Cerebellar cortex (tissue), 1 donor: ENCODE measurements at regions not wholly inside any gene's neighbourhood (a gene's known extent, or its start where the extent isn't known, plus 50 kb on each side); places are given as distances from the start of the nearest gene placed in this dataset.

Experiments used
- DNase-seq: peaks from one replicate; pipeline ENCODE4 v3.0.0-alpha.2; 2015; ENCODE audit warnings: low spot score

DNA sequence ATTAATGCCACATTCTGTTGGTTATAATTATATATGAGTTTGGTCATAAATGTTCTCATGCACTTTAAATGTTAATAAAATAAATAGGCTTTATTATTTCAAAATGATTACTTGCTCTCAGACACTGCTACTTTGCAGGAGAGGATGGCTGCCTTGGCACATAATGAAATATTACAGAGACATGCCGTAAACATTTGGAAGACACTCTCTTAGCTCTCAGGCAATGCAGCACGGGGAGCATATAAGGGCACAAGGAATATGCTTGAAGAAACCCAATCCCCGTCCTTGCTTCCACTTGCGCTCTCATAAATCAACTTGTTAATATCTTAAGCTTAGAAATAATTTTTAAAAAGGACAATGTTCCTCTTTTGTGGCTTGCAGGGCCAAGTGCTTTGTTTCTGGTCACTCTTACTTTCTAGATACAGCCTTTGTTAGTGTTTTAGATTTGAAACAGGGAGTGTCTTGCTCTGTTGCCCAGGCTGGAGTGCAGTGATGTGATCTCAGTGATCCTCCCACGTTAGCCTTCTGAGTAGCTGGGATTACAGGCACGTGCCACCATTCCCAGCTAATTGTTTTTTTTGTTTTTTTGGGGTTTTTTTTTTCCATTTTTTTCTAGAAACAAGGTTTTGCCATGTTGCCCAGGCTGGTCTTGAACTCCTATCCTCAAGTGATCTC lies 445.0 kb downstream of the SPRY1 start:
- DNase-seq, result no peak

DNA sequence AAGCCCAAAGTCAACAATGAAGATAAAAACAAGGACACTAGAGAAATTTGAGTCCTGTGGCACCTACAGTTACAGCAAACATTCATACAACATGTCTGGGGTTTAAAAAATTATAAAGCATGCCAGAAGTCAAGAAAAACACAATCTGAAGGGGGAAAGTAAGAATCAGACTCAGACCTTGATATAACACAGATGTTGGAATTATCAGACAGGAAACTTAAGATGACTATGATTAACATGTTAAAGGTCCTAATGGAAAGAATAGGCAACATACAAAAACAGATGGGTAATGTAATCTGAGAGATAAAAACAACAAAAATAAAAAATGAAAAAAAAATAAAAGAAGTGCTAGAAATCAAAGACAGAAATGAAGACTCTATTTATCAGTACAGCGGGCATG lies 446.5 kb downstream of the SPRY1 start:
- DNase-seq, result no peak

DNA sequence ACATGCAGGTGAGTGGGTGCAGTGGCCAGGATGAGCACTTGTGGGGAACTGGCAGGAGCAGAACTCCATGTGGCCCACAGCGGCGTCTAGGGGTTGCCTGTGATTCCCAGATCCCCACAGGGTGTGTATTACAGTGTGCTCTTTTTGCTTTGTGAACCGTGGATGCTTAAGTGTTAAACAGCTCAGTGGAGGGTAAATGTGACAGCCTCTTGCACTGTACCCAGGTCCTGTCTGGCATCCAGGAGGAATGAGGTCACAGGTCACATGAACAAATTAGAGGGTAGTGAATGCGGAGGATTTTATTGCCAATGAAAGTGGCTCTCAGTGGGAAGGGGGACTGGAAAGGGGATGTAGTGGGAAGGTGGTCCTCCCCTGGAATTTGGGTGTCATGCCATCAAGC lies 447.8 kb downstream of the SPRY1 start:
- DNase-seq, result peak; percentile 93

DNA sequence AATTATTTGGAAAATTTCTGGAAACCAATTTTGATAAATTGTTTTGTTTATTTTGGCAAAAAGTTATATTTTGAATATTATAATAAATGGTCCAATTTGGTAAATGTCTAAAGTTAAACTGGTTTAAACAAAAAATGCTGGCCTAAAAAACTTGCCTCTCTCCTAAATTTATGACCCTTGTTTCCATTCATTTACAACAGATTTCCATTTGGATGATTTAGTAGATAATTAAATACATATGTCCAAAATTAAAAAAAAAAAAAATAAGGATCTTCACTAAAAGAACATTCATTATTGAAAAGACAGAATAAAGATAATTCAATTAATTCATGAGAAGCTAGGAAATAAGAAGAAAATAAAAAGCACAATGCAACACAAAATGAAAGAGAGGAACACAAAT lies 449.5 kb downstream of the SPRY1 start:
- no peak for DNase-seq

DNA sequence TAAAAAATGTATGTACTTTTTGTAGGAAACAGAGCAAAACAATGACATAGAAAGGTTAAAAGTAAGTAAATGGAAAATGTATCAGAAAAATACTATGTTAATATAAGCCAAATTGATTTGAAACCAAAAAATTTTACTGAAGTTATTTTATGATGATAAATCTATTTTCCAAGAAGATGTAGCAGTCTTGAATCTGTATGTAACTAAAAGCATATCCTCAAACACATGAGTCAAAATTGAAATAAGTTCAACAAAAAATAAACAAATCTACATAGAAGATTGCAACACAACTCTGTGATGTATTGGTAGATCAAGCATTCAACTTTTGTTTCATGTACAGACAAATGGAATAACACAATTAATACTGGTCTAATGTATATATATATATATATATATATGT lies 450.0 kb downstream of the SPRY1 start:
- no peak for DNase-seq

DNA sequence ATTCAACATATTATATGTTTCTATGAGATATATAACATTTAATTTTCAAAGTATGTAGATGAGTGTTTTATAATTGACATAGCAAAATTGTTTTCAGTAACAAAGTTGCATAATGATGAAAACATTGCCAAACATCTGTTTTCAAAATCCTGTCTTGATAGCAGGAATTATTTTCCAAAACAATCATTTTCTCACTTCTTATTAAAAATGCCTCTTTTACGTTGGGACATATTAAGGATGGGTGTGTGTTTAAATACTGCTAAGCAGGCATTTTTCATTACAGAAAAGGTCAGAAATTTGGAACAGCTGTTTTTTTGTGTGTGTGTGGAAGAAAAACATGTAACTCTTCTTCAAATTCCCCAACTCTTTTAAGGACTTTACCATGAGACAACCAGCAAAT lies 452.0 kb downstream of the SPRY1 start:
- DNase-seq, result no peak

DNA sequence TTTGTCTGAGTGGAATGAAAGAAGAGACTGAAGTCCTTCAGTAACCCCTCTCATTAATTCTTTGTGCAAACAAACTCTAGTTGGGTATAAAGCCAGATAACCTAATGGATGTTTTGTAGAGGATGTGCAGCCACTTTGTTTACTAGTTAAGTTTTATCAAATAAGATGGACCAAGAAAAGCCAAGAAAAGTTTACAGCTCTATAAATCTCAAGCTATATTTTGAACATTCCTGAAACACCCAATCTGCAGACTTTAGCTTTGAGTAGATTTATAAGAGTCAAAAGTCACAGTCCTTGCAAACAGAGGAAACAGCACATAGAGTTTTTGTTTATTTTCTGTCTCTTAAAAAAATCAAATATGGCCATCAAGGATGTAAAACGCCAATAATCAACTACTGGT lies 452.9 kb downstream of the SPRY1 start:
- DNase-seq, result no peak

DNA sequence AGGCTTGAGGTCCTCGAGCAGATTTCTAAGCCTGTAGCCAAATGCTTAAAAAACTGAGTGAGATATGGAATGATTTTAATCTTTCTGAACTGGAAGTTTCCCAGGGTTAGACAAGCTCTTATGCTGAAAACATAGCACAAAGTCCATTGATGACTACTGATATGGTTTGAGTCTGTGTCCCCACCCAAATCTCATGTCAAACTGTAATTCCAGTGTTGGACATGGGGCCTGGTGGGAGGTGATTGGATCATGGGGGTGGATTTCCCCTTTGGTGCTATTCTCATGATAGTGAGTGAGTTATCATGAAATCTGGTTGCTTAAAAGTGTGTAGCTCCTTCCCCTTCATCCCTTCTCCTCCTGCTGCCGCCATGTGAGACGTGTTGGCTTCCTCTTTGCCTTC lies 454.9 kb downstream of the SPRY1 start:
- no peak for DNase-seq

DNA sequence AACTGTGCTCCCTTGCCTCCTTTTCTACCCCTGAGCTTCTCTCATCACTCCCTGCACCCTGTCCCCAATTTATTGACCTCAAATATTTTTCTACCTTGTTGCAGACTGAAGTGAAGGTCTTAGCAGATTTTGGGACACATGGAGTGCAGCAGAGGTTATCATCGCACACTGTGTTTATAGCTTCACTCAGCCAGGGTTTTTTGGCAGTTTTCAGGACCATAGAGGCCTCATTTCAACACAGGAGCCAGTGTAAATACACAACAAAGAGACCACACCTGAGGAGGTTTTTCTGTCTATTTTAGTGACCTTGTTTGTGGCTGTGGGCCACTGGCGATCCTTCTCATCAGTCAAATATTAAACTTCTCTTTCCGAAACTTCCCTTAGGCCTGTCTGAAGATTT lies 457.1 kb downstream of the SPRY1 start:
- no peak for DNase-seq

DNA sequence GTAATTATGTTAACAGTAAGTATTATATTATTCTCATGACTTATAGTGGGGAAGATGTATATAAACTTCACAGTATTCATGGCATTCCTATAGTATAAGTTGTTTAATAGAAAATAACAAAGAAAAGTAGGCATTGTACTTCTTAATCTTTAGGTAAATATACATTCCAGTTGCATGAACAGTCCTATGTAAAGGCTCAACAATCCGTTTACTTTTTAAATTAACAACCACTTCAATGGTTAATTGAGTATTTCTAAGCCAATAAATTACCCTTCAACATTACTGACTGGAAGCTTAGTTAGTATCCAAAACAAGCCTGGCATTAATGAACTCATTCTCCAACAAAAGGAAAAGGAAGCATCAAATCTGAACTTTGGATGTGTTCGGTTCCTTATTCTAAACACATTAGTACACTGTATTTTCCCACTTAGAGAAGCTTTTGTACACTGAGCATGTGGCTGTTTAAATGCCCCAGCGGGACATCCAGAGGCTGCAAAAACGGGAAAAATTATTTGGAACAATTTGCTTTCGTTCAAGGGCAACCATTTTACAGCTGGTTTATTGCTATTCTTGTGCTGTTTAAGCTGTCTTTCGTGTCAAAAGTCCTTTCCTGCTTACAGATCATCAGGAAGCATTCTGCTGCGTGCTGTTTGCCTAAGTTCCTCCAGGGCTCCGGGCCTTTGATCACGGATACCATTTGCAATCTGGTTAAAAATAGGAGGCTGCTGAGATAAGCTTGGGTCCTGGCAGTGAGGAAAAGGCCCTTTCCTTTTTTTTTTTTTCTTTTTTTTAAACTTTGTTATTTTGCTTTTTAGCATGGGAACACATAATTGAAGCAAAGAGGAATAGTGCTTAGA lies 460.3 kb downstream of the SPRY1 start:
- DNase-seq, result peak; percentile 82

DNA sequence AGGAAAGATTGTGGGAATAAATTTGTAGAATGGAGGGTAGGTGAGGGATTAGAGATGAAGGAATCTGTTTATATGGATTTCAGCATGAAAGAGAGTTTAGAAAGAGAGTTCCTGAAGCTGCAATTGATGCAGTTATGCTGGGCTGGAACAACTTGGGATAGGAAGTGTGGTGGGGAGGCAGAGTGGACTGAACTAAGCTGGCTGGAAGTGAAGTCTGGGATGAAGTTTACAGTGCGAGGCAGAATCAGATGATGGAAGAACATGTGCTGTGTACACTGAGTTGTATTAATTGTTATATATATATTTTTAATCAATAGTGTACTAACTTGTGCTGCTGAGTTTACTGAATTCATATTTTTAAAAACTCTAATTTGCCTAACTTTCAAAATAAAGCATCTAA lies 461.9 kb downstream of the SPRY1 start:
- no peak for DNase-seq

DNA sequence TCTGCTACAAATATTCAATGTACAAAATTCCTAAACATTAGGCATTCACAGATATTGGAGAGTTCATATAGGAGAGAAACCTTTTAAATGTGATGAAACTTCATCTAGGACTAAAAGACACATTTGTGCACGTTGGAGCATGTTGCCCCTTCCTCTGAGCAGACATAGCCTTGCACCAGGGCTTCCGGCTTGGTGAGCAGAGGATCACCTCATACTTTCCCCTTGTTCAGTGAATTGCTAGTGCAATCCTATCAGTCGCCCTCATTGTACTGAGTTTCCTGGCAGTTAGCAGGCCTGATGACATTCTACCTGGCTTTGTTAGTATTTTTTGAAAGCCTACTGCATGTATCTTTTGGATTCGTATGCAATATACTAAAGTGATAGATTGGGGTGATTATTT lies 466.2 kb downstream of the SPRY1 start:
- DNase-seq, result no peak

DNA sequence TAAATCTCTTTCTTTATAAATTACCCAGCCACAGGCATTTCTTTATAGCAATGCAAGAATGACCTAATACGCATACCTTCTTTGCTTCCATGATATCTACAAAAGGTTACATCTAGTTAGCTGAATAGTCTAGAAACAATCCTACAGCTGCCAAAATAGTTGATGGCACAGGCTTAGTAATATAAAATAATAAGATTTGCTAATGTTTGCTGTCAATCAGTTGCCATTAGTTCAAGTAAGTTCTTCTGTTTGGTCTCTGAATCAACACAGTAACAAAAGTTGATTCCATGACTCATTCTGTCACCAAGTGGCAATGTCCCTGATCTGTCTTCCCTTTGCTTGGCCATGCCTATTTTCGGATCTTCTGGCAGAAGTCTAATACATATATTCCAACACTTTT lies 470.2 kb downstream of the SPRY1 start:
- DNase-seq, result no peak

DNA sequence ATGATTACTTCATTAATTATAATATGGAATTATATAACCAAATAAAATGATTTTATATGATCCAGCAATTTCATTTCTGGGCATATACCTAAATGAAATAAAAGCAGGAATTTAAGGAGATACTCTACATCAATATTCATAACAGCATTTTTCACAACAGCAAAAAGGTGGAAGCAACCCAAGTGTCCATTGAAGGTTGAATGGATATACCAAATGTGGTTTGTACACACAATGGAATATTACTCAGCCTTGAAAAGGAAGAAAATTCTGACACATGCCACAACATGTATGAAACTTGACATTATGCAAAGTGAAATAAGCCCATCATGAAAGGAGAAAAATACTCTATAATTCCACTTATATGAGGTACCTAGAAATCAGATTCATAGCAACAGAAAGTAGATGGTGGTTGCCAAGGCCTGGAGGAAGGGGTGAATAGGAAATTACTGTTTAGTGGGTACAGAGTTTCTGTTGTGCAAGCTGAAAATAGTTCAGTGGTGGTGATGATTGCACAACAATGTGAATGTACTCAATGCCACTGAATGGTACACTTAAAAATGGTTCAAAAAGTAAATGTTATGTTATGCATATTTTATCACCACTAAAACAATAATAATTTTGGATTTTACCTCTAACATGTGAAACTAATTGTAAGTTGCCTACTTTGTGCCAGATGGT lies 471.5 kb downstream of the SPRY1 start:
- no peak for DNase-seq

DNA sequence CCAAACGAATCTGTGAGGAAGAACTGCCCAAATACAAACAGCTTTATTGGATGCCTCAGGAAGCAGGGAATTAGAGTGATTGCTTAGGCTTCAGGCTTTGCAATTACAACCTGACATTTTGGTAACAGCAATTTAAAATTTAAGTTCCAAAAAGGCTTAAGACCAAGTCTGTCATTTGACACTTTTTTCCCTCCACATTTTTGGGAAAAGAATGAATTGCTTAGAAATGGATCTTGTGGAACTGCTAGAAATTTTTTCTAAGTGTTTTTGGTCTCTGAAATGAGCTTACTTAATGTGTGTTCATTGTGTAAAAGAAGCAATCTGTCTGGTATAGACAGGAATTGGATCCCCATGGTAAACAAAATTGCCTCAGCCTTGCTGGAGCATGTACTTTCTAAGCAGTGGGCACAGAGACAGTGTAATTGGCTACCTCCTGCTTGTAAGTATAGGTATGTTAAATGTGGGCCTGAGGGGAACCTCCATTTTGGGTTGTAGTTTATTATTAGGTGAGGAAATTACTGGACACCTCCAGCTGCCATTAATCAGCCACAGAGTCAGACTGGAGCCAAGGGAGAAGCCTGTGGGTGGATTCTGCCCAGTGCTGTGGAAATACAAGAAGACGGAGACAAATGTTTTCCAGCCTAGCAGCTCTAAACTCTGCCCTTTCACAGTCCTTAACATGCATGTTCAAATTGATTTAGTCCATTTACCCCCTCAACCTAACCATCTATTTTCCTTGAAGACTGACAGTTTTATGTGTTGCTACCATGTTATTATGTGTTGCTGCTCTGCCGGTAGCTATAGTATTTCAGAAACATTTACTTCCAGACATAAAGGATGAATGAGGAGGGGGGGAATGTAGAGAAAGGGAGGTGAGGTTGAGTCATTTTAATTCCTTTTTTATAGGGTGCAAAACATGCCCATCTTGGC lies 473.0 kb downstream of the SPRY1 start:
- DNase-seq, result peak; percentile 94

DNA sequence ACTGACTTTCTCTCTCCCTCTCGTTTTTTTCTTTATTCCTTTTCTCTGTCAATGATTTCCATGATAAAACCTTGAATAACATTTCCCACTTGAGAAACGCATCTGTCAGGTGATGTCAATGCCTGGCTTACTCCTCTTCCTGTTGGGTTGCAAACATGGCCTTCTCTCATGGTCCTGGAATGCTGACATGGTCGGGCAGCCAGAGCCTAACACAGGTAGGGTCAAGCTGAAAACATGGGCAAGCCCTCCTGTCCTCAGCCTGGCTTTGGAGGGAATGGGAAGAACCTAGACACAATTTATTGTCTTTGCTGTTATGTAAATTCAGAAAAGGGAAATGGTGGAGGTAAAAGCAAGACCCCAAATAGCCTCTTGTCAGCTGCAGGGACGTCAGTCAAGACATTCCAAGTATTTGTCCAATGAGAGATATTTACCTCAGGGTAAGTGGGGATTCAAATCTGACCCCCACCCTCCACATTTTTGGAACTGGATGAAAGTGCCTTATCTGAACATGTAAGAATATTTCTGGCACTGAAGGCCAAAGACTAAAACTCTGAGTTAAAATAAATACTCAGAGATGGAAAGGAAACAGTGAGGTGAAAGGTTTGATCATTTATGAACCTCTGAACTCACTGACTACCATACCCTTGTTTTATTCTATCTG lies 473.8 kb downstream of the SPRY1 start:
- peak; percentile 81 for DNase-seq

DNA sequence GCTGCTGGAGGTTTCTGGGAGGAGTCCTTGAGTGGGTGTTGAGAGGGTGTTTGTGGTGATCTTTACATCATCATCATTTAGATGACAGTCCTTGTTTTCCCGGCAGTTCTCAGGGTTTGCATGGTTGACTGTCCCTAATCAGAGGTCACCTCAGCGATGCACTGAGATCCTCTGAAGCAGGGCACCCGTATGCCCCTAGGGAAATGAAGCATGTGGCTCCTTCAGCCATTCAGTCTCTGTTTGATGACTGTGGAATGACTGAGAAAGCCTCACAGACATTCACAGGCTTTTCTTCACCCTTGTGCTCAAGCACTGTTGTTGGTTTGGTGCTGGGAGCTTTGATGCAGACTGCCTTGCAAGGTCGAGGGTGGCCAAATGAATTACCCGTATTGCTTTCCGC lies 474.7 kb downstream of the SPRY1 start:
- DNase-seq, result peak; percentile 87

DNA sequence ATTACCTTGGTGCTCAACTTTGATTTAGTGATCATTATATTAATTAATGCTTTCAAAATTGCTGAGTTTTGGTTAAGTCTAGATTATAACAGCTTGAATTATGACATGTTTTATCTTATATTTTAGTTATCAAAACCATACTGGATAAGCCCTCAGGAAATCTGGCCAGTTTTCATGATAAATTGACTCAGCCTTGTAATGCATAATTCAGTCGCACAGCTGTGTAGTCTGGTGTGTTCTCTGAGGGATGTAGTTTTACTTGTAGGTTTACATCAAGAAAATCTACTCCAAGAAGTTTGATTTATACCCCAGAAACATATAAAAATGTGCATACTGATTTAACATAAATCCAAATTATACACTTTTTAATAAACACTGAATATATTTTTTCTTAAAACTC lies 477.5 kb downstream of the SPRY1 start:
- DNase-seq, result no peak

DNA sequence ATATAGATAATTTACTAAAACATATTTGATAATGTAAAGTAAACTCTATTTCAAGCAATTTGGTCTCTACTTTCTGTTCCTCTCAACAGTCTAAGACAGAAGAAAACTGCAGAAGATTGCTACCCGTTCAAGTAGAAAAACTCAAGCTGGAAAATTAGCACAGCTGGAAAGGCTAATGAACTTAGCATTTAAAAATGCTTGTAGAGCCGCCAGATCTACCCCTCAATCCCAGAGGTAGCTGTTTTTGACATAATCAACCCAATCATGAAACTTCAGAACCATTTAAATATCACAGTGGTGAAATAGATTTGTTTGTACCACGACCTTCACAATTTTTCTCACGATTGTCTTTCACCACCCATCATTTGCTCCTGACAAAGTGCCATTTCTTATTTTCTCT lies 479.5 kb downstream of the SPRY1 start:
- DNase-seq, result no peak

DNA sequence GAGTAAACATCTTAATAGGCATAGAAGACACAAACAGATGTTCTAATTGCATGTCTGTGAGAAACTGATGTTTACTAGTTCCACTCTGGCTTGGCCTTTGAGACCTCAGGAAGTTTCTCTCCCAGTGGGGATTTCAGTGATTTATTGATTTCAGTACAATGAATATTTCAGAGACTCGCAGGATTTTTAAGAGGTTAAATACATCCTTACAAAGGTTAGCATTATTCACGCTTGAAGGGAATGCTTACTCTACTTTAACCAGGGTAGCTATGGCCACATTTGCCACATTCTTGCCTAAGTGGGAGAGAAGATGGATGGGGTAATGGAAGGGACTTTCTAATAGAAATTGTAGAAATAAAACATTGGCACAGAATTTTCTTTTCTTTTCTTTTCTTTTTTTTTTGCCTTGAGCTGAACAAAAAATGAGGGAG lies 480.1 kb downstream of the SPRY1 start:
- peak; percentile 87 for DNase-seq

DNA sequence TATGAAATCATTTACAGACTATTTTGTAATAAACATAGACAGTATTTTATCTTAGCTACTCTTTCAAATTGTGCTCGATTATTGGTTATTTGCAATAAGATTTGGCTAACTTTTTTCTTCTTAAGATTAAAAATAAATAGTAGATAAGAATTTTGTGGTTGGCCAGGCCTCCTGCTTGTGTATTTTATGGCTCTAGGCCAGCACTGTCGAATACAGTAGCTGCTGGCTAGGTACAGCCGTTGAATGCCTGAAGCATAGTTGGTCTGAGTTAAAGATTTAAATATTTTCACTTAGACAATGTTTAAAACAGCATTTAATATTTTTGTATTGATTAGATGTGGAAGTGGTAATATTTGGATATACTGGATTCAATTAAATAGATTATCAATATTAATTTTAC lies 481.0 kb downstream of the SPRY1 start:
- DNase-seq, result no peak
